Transverse colon (tissue), 4 donors: ENCODE measurements at regions not wholly inside any gene's neighbourhood (a gene's known extent, or its start where the extent isn't known, plus 50 kb on each side); places are given as distances from the start of the nearest gene placed in this dataset.

ENCODE experiments used
- POLR2AphosphoS5 ChIP-seq, 3 donors: sonication (generic); formaldehyde crosslinking; IDR thresholded peaks; one replicate each; pipeline ENCODE4 v1.6.1; 2016; ENCODE audit warnings: antibody characterized with exemption in 3 of 3
- TF ChIP-seq, protein P1 (sequence below), 5 experiments: fragments of 200-600 bp in 3 of 5; fragments of 450-650 bp in 2 of 5; sonication (generic) in 3 of 5; IDR thresholded peaks; 1 replicate in 2 of 5; 2 replicates in 3 of 5; pipeline ENCODE4 v1.5.1; 2016 to 2017; ENCODE audit warnings: antibody characterized with exemption in 5 of 5, inconsistent platforms in 3 of 5, mild to moderate bottlenecking in 2 of 5, moderate library complexity in 1 of 5

DNA sequence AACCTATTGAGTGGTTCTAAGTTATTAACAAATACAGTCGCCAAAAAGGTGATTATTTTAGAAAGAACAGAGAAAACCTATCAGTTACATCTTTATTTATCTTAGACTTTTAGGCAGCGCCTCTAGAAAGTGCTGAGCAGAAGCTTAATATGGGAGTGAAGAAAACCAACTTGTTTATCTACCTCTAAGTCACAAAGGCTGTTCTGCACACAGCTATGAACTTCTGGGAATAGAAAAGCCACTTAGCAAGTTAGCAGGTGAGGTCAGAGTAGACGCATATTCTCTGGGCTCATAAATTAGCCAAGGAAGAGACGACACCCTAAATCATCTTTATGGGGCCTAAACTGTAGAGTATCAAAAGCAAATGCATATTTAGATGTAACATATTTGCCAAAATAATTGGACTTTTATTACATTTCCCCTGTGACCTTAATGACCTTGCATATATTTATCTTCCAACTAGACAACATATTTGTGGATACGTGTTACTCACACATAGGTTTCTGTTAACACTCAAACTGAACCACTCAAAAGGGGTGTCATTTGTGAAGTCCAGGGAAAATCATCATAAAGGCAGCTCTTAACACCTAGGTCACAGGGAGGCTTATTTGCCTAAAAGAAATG lies 267.1 kb downstream of the ADGB start:
- TF ChIP-seq POLR2AphosphoS5 (IDR thresholded peaks at IDR 0.05), result no peak
- TF ChIP-seq, protein P1, sequence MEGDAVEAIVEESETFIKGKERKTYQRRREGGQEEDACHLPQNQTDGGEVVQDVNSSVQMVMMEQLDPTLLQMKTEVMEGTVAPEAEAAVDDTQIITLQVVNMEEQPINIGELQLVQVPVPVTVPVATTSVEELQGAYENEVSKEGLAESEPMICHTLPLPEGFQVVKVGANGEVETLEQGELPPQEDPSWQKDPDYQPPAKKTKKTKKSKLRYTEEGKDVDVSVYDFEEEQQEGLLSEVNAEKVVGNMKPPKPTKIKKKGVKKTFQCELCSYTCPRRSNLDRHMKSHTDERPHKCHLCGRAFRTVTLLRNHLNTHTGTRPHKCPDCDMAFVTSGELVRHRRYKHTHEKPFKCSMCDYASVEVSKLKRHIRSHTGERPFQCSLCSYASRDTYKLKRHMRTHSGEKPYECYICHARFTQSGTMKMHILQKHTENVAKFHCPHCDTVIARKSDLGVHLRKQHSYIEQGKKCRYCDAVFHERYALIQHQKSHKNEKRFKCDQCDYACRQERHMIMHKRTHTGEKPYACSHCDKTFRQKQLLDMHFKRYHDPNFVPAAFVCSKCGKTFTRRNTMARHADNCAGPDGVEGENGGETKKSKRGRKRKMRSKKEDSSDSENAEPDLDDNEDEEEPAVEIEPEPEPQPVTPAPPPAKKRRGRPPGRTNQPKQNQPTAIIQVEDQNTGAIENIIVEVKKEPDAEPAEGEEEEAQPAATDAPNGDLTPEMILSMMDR (IDR thresholded peaks at IDR 0.05), result no peak
